SK-N-SH (cell line): ENCODE measurements at regions not wholly inside any gene's neighbourhood (a gene's known extent, or its start where the extent isn't known, plus 50 kb on each side); places are given as distances from the start of the nearest gene placed in this dataset.

Source experiments
- CTCF ChIA-PET: fragments of 300-600, 350-600 bp; formaldehyde crosslinking; extraction: SDS; loops from one replicate; lab custom pipeline; 2021; lab: Yijun Ruan, JAX
- POLR2A ChIA-PET: fragments of 350-600 bp; sonication (Branson Sonifier 250); formaldehyde crosslinking; extraction: SDS; loops from one replicate; lab custom pipeline; 2020; ENCODE audit warnings: antibody characterized with exemption, inconsistent platforms; lab: Yijun Ruan, JAX
- DNase-seq: peaks from one replicate; pipeline ENCODE4 v3.0.0; 2012
- H2AFZ ChIP-seq: fragments of 200-600 bp; sonication (generic); 2 replicates; pipeline ENCODE4 v1.8.1; 2016; ENCODE audit warnings: antibody characterized with exemption, mild to moderate bottlenecking, low read depth
- H3F3A ChIP-seq: fragments of 200-600 bp; sonication (generic); replicated peaks from 2 replicates; pipeline ENCODE3; 2016; ENCODE audit warnings: antibody characterized with exemption, mild to moderate bottlenecking; ENCODE audit not compliant: insufficient read depth
- H3K27ac ChIP-seq, 2 experiments: fragments of 200-500 bp in 1 of 2; fragments of 200-600 bp in 1 of 2; sonication (Bioruptor generic) in 1 of 2; sonication (generic), shearing (Covaris generic) in 1 of 2; 2 replicates each; pipeline versions ENCODE4 v1.5.1 to v1.6.1; 2014 to 2016; ENCODE audit warnings: low read depth in 2 of 2, inconsistent platforms in 1 of 2, low read length in 1 of 2, mild to moderate bottlenecking in 1 of 2, mixed read lengths in 1 of 2
- H3K27me3 ChIP-seq: fragments of 200-600 bp; sonication (generic), shearing (Covaris generic); 2 replicates; pipeline ENCODE4 v1.6.1; 2016; ENCODE audit warnings: mixed run types; ENCODE audit not compliant: insufficient read depth
- H3K36me3 ChIP-seq, 2 experiments: fragments of 200-500 bp in 1 of 2; fragments of 200-600 bp in 1 of 2; sonication (Bioruptor generic) in 1 of 2; sonication (generic) in 1 of 2; replicated peaks in 1 of 2; 2 replicates each; pipeline versions ENCODE3 to v1.5.1; 2014 to 2016; ENCODE audit warnings: low read length in 1 of 2, mild to moderate bottlenecking in 1 of 2; ENCODE audit not compliant: insufficient read depth in 2 of 2, control insufficient read depth in 1 of 2
- H3K4me1 ChIP-seq, 2 experiments: fragments of 200-500 bp in 1 of 2; fragments of 200-600 bp in 1 of 2; sonication (Bioruptor generic) in 1 of 2; sonication (generic), shearing (Covaris generic) in 1 of 2; 2 replicates each; pipeline versions ENCODE4 v1.5.1 to v1.6.1; 2014 to 2016; ENCODE audit warnings: low read depth in 1 of 2, low read length in 1 of 2, mixed run types in 1 of 2; ENCODE audit not compliant: insufficient read depth in 2 of 2, control insufficient read depth in 1 of 2
- H3K4me2 ChIP-seq: fragments of 200-600 bp; sonication (generic), shearing (Covaris generic); 2 replicates; pipeline ENCODE4 v1.6.1; 2017; ENCODE audit warnings: mixed run types
- H3K4me3 ChIP-seq, 2 experiments: fragments of 200-500 bp in 1 of 2; fragments of 200-600 bp in 1 of 2; sonication (Bioruptor generic) in 1 of 2; sonication (generic), shearing (Covaris generic) in 1 of 2; 2 replicates each; pipeline versions ENCODE4 v1.5.1 to v1.8.1; 2014 to 2016; ENCODE audit warnings: low read depth in 2 of 2, inconsistent platforms in 1 of 2, low read length in 1 of 2, mild to moderate bottlenecking in 1 of 2, mixed read lengths in 1 of 2, moderate library complexity in 1 of 2
- H3K79me2 ChIP-seq: fragments of 200-600 bp; sonication (generic); 2 replicates; pipeline ENCODE4 v1.8.1; 2017; ENCODE audit warnings: mild to moderate bottlenecking; ENCODE audit not compliant: insufficient read depth
- H3K9ac ChIP-seq: fragments of 200-600 bp; sonication (generic); 2 replicates; pipeline ENCODE4 v1.6.1; 2017; ENCODE audit warnings: mixed run types
- H3K9me2 ChIP-seq: fragments of 200-600 bp; sonication (generic); 2 replicates; pipeline ENCODE4 v1.6.1; 2017; ENCODE audit warnings: mixed run types
- H3K9me3 ChIP-seq: fragments of 200-600 bp; sonication (generic); 2 replicates; pipeline ENCODE4 v1.6.1; 2017; ENCODE audit warnings: mixed run types, mild to moderate bottlenecking, moderate library complexity
- H4K20me1 ChIP-seq: fragments of 200-600 bp; sonication (generic); 2 replicates; pipeline ENCODE4 v1.6.1; 2017; ENCODE audit warnings: mild to moderate bottlenecking, mixed run types; ENCODE audit not compliant: insufficient read depth
- CHD2 ChIP-seq: fragments of 150-350 bp; IDR thresholded peaks from 2 replicates; pipeline ENCODE4 v1.6.1; 2018; ENCODE audit warnings: low read length; ENCODE audit not compliant: partially characterized antibody
- ELF1 ChIP-seq: IDR thresholded peaks from 2 replicates; pipeline ENCODE4 v1.4.0; 2012
- EP300 ChIP-seq, 2 experiments: IDR thresholded peaks; 2 replicates each; pipeline versions ENCODE4 v1.4.0 to v1.6.1; 2012; ENCODE audit warnings: borderline replicate concordance in 1 of 2, low read depth in 1 of 2, low read length in 1 of 2
- EZH2phosphoT487 ChIP-seq: fragments of 200-600 bp; sonication (generic); IDR thresholded peaks from 2 replicates; pipeline ENCODE4 v1.6.1; 2017; ENCODE audit warnings: low read depth, mixed run types, mild to moderate bottlenecking, antibody characterized with exemption, moderate library complexity, borderline replicate concordance
- FOXJ3 ChIP-seq: sonication (generic); formaldehyde crosslinking; IDR thresholded peaks from 2 replicates; pipeline ENCODE4 v1.5.1; 2020; ENCODE audit warnings: mild to moderate bottlenecking, missing genetic modification reagents
- FOXM1 ChIP-seq: IDR thresholded peaks from 2 replicates; pipeline ENCODE4 v1.4.0; 2012; ENCODE audit warnings: low read depth, mild to moderate bottlenecking
- GABPA ChIP-seq: IDR thresholded peaks from 2 replicates; pipeline ENCODE4 v1.4.0; 2012; ENCODE audit warnings: low read depth, mild to moderate bottlenecking
- GATA2 ChIP-seq: sonication (generic); formaldehyde crosslinking; IDR thresholded peaks from 2 replicates; pipeline ENCODE4 v1.5.0; 2020; ENCODE audit warnings: mild to moderate bottlenecking, missing genetic modification reagents
- IRF3 ChIP-seq: fragments of 150-350 bp; IDR thresholded peaks from 2 replicates; pipeline ENCODE4 v1.6.1; 2016; ENCODE audit warnings: mild to moderate bottlenecking, low read depth, low read length
- JUND ChIP-seq: IDR thresholded peaks from 2 replicates; pipeline ENCODE4 v1.4.0; 2012
- MEF2A ChIP-seq: IDR thresholded peaks from 2 replicates; pipeline ENCODE4 v1.4.0; 2012; ENCODE audit warnings: low read depth, borderline replicate concordance
- MXI1 ChIP-seq: IDR thresholded peaks from 2 replicates; pipeline ENCODE4 v1.6.1; 2012; ENCODE audit warnings: mild to moderate bottlenecking, low read depth, low read length, improper control_type of control experiment
- NFIC ChIP-seq: IDR thresholded peaks from 2 replicates; pipeline ENCODE4 v1.4.0; 2012; ENCODE audit warnings: borderline replicate concordance
- RFX5 ChIP-seq: IDR thresholded peaks from 2 replicates; pipeline ENCODE4 v1.6.1; 2012; ENCODE audit warnings: mild to moderate bottlenecking, improper control_type of control experiment, low read length
- SIN3A ChIP-seq: IDR thresholded peaks from 2 replicates; pipeline ENCODE4 v1.6.1; 2012; ENCODE audit warnings: low read depth, mild to moderate bottlenecking, low read length, moderate library complexity, borderline replicate concordance
- TCF12 ChIP-seq: IDR thresholded peaks from 2 replicates; pipeline ENCODE4 v1.4.0; 2012
- USF1 ChIP-seq: IDR thresholded peaks from 2 replicates; pipeline ENCODE4 v1.4.0; 2012; ENCODE audit warnings: low read depth, borderline replicate concordance
- YY1 ChIP-seq: IDR thresholded peaks from 2 replicates; pipeline ENCODE4 v1.4.0; 2012; ENCODE audit warnings: low read depth, mild to moderate bottlenecking
- WGBS: methylation state at CpG from one replicate; pipeline ENCODE4 v1.1.6; 2017; ENCODE audit warnings: low lambda C conversion rate; 5-methylcytosine and 5-hydroxymethylcytosine counted together
- TF ChIP-seq, protein P1 (sequence below): fragments of 150-350 bp; IDR thresholded peaks from 2 replicates; pipeline ENCODE4 v1.6.1; 2017; ENCODE audit warnings: antibody characterized with exemption, low read length, low read depth, borderline replicate concordance
- TF ChIP-seq, protein P2 (sequence below): IDR thresholded peaks from 2 replicates; pipeline ENCODE4 v1.4.0; 2012; ENCODE audit warnings: low read depth
- TF ChIP-seq, protein P3 (sequence below): fragments of 200-600 bp; sonication (generic); IDR thresholded peaks from 2 replicates; pipeline ENCODE4 v1.6.1; 2017; ENCODE audit warnings: antibody characterized with exemption, mild to moderate bottlenecking, moderate library complexity

DNA sequence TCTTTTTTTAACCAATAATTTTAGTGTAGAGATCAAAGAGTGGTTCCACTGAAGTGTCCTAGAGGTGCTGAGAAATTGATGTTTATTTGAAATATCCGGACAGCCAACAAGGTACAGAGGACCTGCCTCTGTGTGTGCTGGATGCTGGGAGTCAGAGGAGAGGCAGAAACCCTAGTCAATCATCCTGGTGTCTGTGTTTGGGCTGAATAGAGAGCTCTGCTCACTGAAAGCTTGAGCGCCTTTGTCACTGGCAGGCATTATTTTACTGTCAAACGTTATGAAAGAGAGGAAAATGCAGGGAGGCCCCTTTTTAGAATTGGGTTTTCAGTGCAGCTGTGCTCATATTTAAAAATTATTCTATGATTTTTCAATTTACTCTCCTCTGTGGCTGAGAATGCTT lies 480.3 kb upstream of the TYRP1 start:
- H3K9ac ChIP-seq: no peak overlapping the region
- H3K27me3 ChIP-seq: no peaks in the 10 kb centered on the region
- H3K27ac ChIP-seq: no peak overlapping the region
- H3K79me2 ChIP-seq: no peaks in the 10 kb centered on the region
- ChIA-PET CTCF (no interaction called here), POLR2A (no interaction called here)
- H3F3A ChIP-seq: no peaks in the 10 kb centered on the region
- no peak overlapping the region for H2AFZ ChIP-seq
- no peaks in the 10 kb centered on the region for H3K4me1 ChIP-seq
- no peaks in the 10 kb centered on the region for H3K9me2 ChIP-seq
- H3K4me2 ChIP-seq: no peak overlapping the region
- WGBS: 2% methylated on average over 3 of the region's 3 CpGs
- H3K36me3 ChIP-seq: no peaks in the 10 kb centered on the region
- H3K4me3 ChIP-seq: no peak overlapping the region
- no peaks in the 10 kb centered on the region for H3K9me3 ChIP-seq
- TF ChIP-seq GABPA: no peak
- TF ChIP-seq EP300 (IDR thresholded peaks at IDR 0.05; ENCODE audit: borderline replicate concordance in 1 of 2, low read depth in 1 of 2, low read length in 1 of 2): no peak
- TF ChIP-seq SIN3A: no peak
- TF ChIP-seq, protein P1, sequence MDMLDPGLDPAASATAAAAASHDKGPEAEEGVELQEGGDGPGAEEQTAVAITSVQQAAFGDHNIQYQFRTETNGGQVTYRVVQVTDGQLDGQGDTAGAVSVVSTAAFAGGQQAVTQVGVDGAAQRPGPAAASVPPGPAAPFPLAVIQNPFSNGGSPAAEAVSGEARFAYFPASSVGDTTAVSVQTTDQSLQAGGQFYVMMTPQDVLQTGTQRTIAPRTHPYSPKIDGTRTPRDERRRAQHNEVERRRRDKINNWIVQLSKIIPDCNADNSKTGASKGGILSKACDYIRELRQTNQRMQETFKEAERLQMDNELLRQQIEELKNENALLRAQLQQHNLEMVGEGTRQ: no peak
- no peak for TF ChIP-seq CHD2
- TF ChIP-seq JUND: no peak
- no peak for TF ChIP-seq MXI1
- no peak for TF ChIP-seq USF1
- TF ChIP-seq YY1: no peak
- TF ChIP-seq NFIC: no peak
- TF ChIP-seq FOXJ3 (CRISPR knock-in tag): no peak
- no peak for TF ChIP-seq MEF2A
- TF ChIP-seq, protein P2, sequence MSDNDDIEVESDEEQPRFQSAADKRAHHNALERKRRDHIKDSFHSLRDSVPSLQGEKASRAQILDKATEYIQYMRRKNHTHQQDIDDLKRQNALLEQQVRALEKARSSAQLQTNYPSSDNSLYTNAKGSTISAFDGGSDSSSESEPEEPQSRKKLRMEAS: no peak
- TF ChIP-seq TCF12: no peak
- no peak for TF ChIP-seq RFX5
- DNase-seq: no peak
- H4K20me1 ChIP-seq: no peaks in the 10 kb centered on the region

GRCh38 chr9:12221470-12221869 lies 471.7 kb upstream of the TYRP1 start:
- H3K9me3 ChIP-seq: no peaks in the 10 kb centered on the region
- H3K36me3 ChIP-seq: no peaks in the 10 kb centered on the region
- no peaks in the 10 kb centered on the region for H3K27me3 ChIP-seq
- no peaks in the 10 kb centered on the region for H3K4me1 ChIP-seq
- TF ChIP-seq IRF3 (no peak), FOXJ3 (CRISPR knock-in tag) (no peak), EZH2phosphoT487 (no peak), ELF1 (no peak), EP300 (IDR thresholded peaks at IDR 0.05; ENCODE audit: borderline replicate concordance in 1 of 2, low read depth in 1 of 2, low read length in 1 of 2) (no peak), GATA2 (CRISPR knock-in tag) (no peak), NFIC (no peak), FOXM1 (no peak), JUND (no peak)
- TF ChIP-seq, protein P3, sequence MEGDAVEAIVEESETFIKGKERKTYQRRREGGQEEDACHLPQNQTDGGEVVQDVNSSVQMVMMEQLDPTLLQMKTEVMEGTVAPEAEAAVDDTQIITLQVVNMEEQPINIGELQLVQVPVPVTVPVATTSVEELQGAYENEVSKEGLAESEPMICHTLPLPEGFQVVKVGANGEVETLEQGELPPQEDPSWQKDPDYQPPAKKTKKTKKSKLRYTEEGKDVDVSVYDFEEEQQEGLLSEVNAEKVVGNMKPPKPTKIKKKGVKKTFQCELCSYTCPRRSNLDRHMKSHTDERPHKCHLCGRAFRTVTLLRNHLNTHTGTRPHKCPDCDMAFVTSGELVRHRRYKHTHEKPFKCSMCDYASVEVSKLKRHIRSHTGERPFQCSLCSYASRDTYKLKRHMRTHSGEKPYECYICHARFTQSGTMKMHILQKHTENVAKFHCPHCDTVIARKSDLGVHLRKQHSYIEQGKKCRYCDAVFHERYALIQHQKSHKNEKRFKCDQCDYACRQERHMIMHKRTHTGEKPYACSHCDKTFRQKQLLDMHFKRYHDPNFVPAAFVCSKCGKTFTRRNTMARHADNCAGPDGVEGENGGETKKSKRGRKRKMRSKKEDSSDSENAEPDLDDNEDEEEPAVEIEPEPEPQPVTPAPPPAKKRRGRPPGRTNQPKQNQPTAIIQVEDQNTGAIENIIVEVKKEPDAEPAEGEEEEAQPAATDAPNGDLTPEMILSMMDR: no peak
- TF ChIP-seq, protein P1: no peak
- no peak for DNase-seq
- H3F3A ChIP-seq: no peaks in the 10 kb centered on the region
- H3K9me2 ChIP-seq: no peaks in the 10 kb centered on the region
- 0% methylated on average over 1 of the region's 1 CpG for WGBS
- H3K4me2 ChIP-seq: no peak overlapping the region
- no peak overlapping the region for H3K9ac ChIP-seq
- H2AFZ ChIP-seq: no peak overlapping the region
- POLR2A ChIA-PET: no interaction called here
- H3K27ac ChIP-seq: no peak overlapping the region
- H4K20me1 ChIP-seq: no peaks in the 10 kb centered on the region
- H3K79me2 ChIP-seq: no peaks in the 10 kb centered on the region
- CTCF ChIA-PET: no interaction called here
- no peak overlapping the region for H3K4me3 ChIP-seq
